HEK293T (cell line): ENCODE measurements at regions not wholly inside any gene's neighbourhood (a gene's known extent, or its start where the extent isn't known, plus 50 kb on each side); places are given as distances from the start of the nearest gene placed in this dataset.

Source experiments
- BHLHE40 ChIP-seq: fragments of 450-650 bp; IDR thresholded peaks from 2 replicates; pipeline ENCODE4 v1.6.1; 2016; ENCODE audit warnings: mild to moderate bottlenecking, moderate library complexity, borderline replicate concordance
- CTBP1 ChIP-seq: fragments of 450-650 bp; IDR thresholded peaks from 2 replicates; pipeline ENCODE4 v1.6.1; 2016; ENCODE audit warnings: borderline replicate concordance
- ELF4 ChIP-seq: fragments of 450-650 bp; IDR thresholded peaks from 2 replicates; pipeline ENCODE4 v1.6.1; 2017; ENCODE audit warnings: antibody characterized with exemption
- FOXA1 ChIP-seq: fragments of 450-650 bp; IDR thresholded peaks from 2 replicates; pipeline ENCODE4 v1.6.1; 2016; ENCODE audit warnings: mild to moderate bottlenecking
- FOXK2 ChIP-seq: fragments of 450-650 bp; IDR thresholded peaks from 2 replicates; pipeline ENCODE4 v1.6.1; 2016; ENCODE audit warnings: mild to moderate bottlenecking
- FOXM1 ChIP-seq: fragments of 450-650 bp; IDR thresholded peaks from 2 replicates; pipeline ENCODE4 v1.6.1; 2017; ENCODE audit warnings: mild to moderate bottlenecking, borderline replicate concordance
- NFRKB ChIP-seq: fragments of 450-650 bp; IDR thresholded peaks from 2 replicates; pipeline ENCODE4 v1.6.1; 2016; ENCODE audit warnings: mild to moderate bottlenecking, moderate library complexity
- PKNOX1 ChIP-seq: fragments of 450-650 bp; IDR thresholded peaks from 2 replicates; pipeline ENCODE4 v1.6.1; 2016
- SP1 ChIP-seq: fragments of 450-650 bp; IDR thresholded peaks from 2 replicates; pipeline ENCODE4 v1.6.1; 2017
- TARDBP ChIP-seq: fragments of 450-650 bp; IDR thresholded peaks from 2 replicates; pipeline ENCODE4 v1.6.1; 2016

- TF ChIP-seq FOXM1 (no peak), CTBP1 (no peak), FOXA1 (no peak), BHLHE40 (no peak), FOXK2 (no peak), SP1 (no peak), PKNOX1 (no peak), ELF4 (no peak), NFRKB (no peak), TARDBP (no peak)
These were observed 329.0 kb upstream of the SLCO3A1 start for GRCh38 chr15:91524534-91524933.
